Prostate gland (tissue), 2 donors: ENCODE measurements at regions not wholly inside any gene's neighbourhood (a gene's known extent, or its start where the extent isn't known, plus 50 kb on each side); places are given as distances from the start of the nearest gene placed in this dataset.

Experiments used
- CTCF ChIP-seq, 4 experiments: fragments of 200-600 bp in 2 of 4; fragments of 450-650 bp in 2 of 4; sonication (generic) in 2 of 4; IDR thresholded peaks; 1 replicate in 3 of 4; 2 replicates in 1 of 4; pipeline ENCODE4 v1.5.1; 2016 to 2019; ENCODE audit warnings: antibody characterized with exemption in 4 of 4, mild to moderate bottlenecking in 2 of 4, moderate library complexity in 2 of 4
- POLR2A ChIP-seq: fragments of 450-650 bp; IDR thresholded peaks from one replicate; pipeline ENCODE4 v1.6.1; 2016; ENCODE audit warnings: antibody characterized with exemption, mild to moderate bottlenecking
- POLR2AphosphoS5 ChIP-seq: sonication (generic); formaldehyde crosslinking; IDR thresholded peaks from one replicate; pipeline ENCODE4 v1.6.1; 2017; ENCODE audit warnings: antibody characterized with exemption

- TF ChIP-seq POLR2AphosphoS5 (no peak), CTCF (IDR thresholded peaks at IDR 0.05) (no peak), POLR2A (no peak)
Measured at GRCh38 chr2:236823963-236824362, 254.3 kb downstream of the ACKR3 start.
